ENCODE measurements at regions not wholly inside any gene's neighbourhood (a gene's known extent, or its start where the extent isn't known, plus 50 kb on each side); places are given as distances from the start of the nearest gene placed in this dataset.

DNA sequence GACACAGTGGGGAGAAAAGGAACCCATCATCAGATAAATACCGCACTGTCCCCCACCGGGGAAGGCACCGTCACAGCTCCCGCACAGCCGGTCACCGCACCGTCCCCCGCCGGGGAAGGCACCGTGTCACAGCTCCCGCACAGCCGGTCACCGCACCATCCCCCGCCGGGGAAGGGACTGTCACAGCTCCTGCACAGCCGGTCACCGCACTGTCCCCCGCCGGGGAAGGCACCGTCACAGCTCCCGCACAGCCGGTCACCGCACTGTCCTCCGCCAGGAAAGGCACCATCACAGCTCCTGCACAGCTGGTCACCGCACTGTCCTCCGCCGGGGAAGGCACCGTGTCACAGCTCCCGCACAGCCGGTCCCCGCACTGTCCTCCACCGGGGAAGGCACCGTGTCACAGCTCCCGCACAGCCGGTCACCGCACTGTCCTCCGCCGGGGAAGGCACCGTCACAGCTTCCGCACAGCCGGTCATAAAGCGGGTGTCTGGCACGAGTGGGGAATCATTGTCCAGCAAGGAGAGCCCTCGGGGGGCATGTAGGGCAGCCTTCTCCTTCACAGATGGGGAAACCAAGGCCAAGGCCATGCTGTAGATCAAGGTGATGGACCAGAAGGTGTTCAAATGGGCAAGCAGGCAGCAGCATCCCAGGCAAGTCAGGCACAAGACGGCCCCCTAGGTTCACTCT, 280.1 kb downstream of the NPHP4 start:
- no peaks in the 10 kb centered on the region for H3K27me3 ChIP-seq
- TF ChIP-seq, protein P1, sequence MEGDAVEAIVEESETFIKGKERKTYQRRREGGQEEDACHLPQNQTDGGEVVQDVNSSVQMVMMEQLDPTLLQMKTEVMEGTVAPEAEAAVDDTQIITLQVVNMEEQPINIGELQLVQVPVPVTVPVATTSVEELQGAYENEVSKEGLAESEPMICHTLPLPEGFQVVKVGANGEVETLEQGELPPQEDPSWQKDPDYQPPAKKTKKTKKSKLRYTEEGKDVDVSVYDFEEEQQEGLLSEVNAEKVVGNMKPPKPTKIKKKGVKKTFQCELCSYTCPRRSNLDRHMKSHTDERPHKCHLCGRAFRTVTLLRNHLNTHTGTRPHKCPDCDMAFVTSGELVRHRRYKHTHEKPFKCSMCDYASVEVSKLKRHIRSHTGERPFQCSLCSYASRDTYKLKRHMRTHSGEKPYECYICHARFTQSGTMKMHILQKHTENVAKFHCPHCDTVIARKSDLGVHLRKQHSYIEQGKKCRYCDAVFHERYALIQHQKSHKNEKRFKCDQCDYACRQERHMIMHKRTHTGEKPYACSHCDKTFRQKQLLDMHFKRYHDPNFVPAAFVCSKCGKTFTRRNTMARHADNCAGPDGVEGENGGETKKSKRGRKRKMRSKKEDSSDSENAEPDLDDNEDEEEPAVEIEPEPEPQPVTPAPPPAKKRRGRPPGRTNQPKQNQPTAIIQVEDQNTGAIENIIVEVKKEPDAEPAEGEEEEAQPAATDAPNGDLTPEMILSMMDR (IDR thresholded peaks at IDR 0.05) = no peak
- TF ChIP-seq POLR2AphosphoS5 (IDR thresholded peaks at IDR 0.05) (no peak), EP300 (IDR thresholded peaks at IDR 0.05) (no peak), POLR2A (IDR thresholded peaks at IDR 0.05) (no peak)
- H3K27ac ChIP-seq = no peak overlapping the region
- DNase-seq = peak; percentile 45
- WGBS, 2 donors = 93 to 95% methylated on average over 45 of the region's 45 CpGs
- peaks cover 0 to 3% (median 0%) of the 10 kb centered on the region in 4 donors for H3K9me3 ChIP-seq
- no peaks in the 10 kb centered on the region for H3K4me1 ChIP-seq
- H3K36me3 ChIP-seq = no peaks in the 10 kb centered on the region
- intact Hi-C loops (cut with DNase I) = no loop called here
- H3K4me3 ChIP-seq = no peak overlapping the region

DNA sequence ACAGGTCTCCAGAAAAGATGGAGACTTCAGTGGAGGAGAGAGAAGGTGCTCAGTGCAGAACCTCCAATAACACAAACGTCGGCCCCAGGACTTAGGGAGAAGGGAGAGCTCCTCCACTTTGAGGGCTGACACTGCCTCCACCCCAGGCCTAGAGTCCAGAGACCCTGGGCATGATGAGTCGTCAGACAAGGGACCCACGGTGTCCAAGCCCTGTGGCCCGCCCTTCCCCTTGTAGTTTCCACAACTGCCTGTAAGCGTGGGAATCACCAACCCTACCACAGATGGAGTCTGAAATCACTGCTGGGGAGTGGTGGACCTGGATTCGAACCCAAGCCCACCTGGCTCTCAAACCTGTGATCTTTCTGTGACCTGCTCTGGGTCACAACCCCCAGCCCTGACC, 281.1 kb downstream of the NPHP4 start:
- peak; percentile 40 for DNase-seq
- Histone ChIP-seq H3K27me3 (no peaks in the 10 kb centered on the region), H3K27ac (no peak overlapping the region), H3K4me3 (no peak overlapping the region), H3K36me3 (no peaks in the 10 kb centered on the region), H3K4me1 (no peaks in the 10 kb centered on the region), H3K9me3 (peaks cover 0 to 3% (median 0%) of the 10 kb centered on the region in 4 donors)
- TF ChIP-seq, protein P1 (IDR thresholded peaks at IDR 0.05) = no peak
- TF ChIP-seq POLR2A (IDR thresholded peaks at IDR 0.05) (no peak), POLR2AphosphoS5 (IDR thresholded peaks at IDR 0.05) (no peak), EP300 (IDR thresholded peaks at IDR 0.05) (no peak)
- 75 to 86% methylated on average over 7 of the region's 7 CpGs for WGBS, 2 donors
- intact Hi-C loops (cut with DNase I) = no loop called here

DNA sequence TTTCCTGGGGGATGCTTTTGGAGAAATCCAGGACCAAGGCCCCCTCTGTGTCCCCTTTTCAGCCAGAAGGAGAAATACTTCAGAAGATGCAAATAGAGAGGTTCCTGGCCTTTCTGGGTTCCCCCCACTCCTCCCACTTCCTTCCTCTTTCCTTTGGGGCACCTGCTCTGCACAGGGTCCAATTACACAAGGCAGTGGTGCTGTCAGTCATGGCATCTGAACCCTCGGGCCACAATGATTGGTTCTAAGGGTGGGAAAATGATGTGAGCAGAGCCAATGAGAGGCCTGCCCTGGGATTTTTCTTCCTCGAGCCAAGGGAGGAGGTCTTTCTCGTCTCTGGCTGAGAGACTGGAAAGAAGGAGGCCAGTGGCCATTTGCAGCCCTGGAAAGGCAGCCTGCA, 282.2 kb downstream of the NPHP4 start:
- Histone ChIP-seq H3K27me3 (no peaks in the 10 kb centered on the region), H3K4me1 (no peaks in the 10 kb centered on the region), H3K27ac (no peak overlapping the region), H3K9me3 (no peaks in the 10 kb centered on the region), H3K36me3 (no peaks in the 10 kb centered on the region), H3K4me3 (no peak overlapping the region)
- 67 to 70% methylated on average over 3 of the region's 3 CpGs for WGBS, 2 donors
- intact Hi-C loops (cut with DNase I) = no loop called here
- DNase-seq = peak; percentile 26
- no peak for TF ChIP-seq POLR2AphosphoS5 (IDR thresholded peaks at IDR 0.05)
- TF ChIP-seq EP300 (IDR thresholded peaks at IDR 0.05) = no peak

DNA sequence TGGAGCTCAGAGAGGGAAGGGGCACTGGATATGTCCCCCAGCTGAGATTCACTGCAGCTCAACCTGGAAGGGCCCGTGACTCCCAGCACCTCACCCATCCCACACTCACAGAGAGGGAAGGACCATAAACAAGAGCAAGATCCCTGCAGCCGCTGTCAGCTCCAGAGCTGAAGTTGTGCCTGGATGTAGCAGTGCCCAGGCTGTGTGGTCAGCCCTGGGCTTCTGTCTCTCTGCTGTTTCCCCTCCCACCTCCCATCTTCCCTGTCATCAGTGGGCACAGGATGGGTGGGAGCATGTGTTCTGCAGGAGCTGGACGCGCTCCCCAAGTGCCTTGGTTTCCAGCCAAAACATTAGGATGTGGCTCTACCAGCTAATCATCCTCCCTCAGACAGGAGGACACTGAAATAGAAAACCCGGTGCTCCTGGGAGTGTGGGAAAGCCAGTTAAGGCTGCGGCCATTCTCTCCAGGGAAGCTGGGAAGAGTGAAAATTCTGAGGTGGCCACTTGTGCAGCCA, 282.7 kb downstream of the NPHP4 start:
- H3K4me1 ChIP-seq = no peaks in the 10 kb centered on the region
- intact Hi-C loops (cut with DNase I) = no loop called here
- 64 to 80% methylated on average over 6 of the region's 6 CpGs for WGBS, 2 donors
- no peaks in the 10 kb centered on the region for H3K27me3 ChIP-seq
- no peak for TF ChIP-seq EP300 (IDR thresholded peaks at IDR 0.05)
- no peak for TF ChIP-seq POLR2A (IDR thresholded peaks at IDR 0.05)
- no peak for TF ChIP-seq POLR2AphosphoS5 (IDR thresholded peaks at IDR 0.05)
- TF ChIP-seq, protein P1 (IDR thresholded peaks at IDR 0.05) = no peak
- H3K4me3 ChIP-seq = no peak overlapping the region
- peak; percentile 34 for DNase-seq
- H3K36me3 ChIP-seq = no peaks in the 10 kb centered on the region
- H3K27ac ChIP-seq = no peak overlapping the region
- no peaks in the 10 kb centered on the region for H3K9me3 ChIP-seq

DNA sequence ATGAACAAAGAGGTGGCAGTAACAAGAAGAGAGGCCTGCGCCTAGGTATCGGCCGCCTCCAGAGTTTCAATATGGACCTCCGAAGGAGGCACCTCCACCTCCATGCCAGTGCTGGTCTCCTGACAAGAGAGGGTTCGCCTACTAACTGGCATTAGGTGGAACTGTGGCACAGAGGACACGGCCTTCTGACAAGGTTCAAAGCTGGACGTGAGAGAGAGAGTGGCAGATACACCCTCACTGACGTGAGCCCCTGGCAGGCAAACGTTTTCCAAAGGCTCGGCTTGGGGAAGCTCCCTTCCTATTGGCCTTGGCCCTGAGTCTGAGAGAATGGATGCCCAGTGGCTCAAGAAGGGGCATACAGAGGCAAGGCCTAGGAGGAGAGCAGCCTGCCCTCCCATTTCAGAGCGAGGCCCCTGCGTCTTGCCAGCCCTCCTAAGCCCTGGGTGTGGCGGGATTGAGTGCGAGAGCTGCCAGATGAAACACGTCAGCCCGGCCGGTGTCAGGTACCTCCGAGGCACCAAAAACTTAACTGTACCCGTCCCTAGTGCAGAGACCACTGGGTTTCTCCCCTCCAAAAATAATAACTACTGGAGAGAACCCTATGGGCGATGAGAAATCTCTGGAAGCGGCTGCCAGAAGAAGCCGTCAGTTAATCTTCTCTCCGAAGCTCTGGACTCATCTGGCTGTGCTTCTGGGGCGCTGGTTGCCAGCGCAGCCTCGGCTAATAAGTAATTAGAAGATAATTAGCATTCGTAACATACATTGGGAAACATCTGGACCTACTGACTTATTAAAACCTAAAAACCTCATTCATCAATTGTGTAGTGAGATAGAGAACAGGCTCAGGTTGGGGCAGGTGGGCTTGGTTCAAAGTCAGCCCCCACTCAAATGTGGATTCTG, 283.6 kb downstream of the NPHP4 start:
- WGBS, 2 donors = 87 to 88% methylated on average over 27 of the region's 27 CpGs
- Histone ChIP-seq H3K4me3 (no peak overlapping the region), H3K4me1 (no peaks in the 10 kb centered on the region), H3K9me3 (no peaks in the 10 kb centered on the region), H3K27me3 (no peaks in the 10 kb centered on the region), H3K36me3 (no peaks in the 10 kb centered on the region), H3K27ac (no peak overlapping the region)
- intact Hi-C loops (cut with DNase I) = no loop called here
- TF ChIP-seq POLR2A (IDR thresholded peaks at IDR 0.05) = no peak
- TF ChIP-seq EP300 (IDR thresholded peaks at IDR 0.05) = no peak
- no peak for TF ChIP-seq POLR2AphosphoS5 (IDR thresholded peaks at IDR 0.05)
- TF ChIP-seq, protein P1 (IDR thresholded peaks at IDR 0.05) = no peak
- peak; percentile 49 for DNase-seq
